Dendritic cell treated with granulocyte-macrophage colony-stimulating factor and Interleukin-4, amounts not matched to agents 40 ng/mL and 50 ng/mL, for 4 days (primary cell): ENCODE measurements at regions not wholly inside any gene's neighbourhood (a gene's known extent, or its start where the extent isn't known, plus 50 kb on each side); places are given as distances from the start of the nearest gene placed in this dataset.

Experiments
- H3K27ac Mint-ChIP-seq: one replicate; pipeline ENCODE4 v1.8.0; 2022; ENCODE audit warnings: mild to moderate bottlenecking, mixed read lengths
- H3K27me3 Mint-ChIP-seq: one replicate; pipeline ENCODE4 v1.8.0; 2022; ENCODE audit warnings: mild to moderate bottlenecking, mixed read lengths
- H3K36me3 Mint-ChIP-seq: one replicate; pipeline ENCODE4 v1.8.0; 2022; ENCODE audit warnings: low read depth, mixed read lengths
- H3K4me1 Mint-ChIP-seq: one replicate; pipeline ENCODE4 v1.8.0; 2022; ENCODE audit warnings: low read depth, mixed read lengths
- H3K4me3 Mint-ChIP-seq: one replicate; pipeline ENCODE4 v1.8.0; 2022; ENCODE audit warnings: mild to moderate bottlenecking, moderate library complexity, mixed read lengths
- H3K9me3 Mint-ChIP-seq: one replicate; pipeline ENCODE4 v1.8.0; 2022; ENCODE audit warnings: mixed read lengths
- intact Hi-C: fragments of 100-400 bp; cut with micrococcal nuclease; formaldehyde crosslinking; loops from one replicate; pipeline ENCODE4 v1.15.0; 2022

- H3K9me3 Mint-ChIP-seq, result no peaks in the 10 kb centered on the region
- no peak overlapping the region for H3K4me3 Mint-ChIP-seq
- no peaks in the 10 kb centered on the region for H3K4me1 Mint-ChIP-seq
- no peaks in the 10 kb centered on the region for H3K36me3 Mint-ChIP-seq
- intact Hi-C loops, result loop anchor here (5.0 kb wide), 1 partner anchor 541 kb away; no protein-coding TSS in a partner anchor
- no peaks in the 10 kb centered on the region for H3K27me3 Mint-ChIP-seq
- no peak overlapping the region for H3K27ac Mint-ChIP-seq
Measured at GRCh38 chr6:100116411-100117194, 122.6 kb upstream of the MCHR2 start.

- Mint-ChIP-seq H3K4me3 (no peak overlapping the region), H3K4me1 (no peaks in the 10 kb centered on the region), H3K27ac (no peak overlapping the region), H3K9me3 (no peaks in the 10 kb centered on the region), H3K36me3 (no peaks in the 10 kb centered on the region), H3K27me3 (no peaks in the 10 kb centered on the region)
- intact Hi-C loops, result loop anchor here (5.0 kb wide), 1 partner anchor 542 kb away; no protein-coding TSS in a partner anchor
Measured at GRCh38 chr6:100115407-100116101, 121.5 kb upstream of the MCHR2 start.

- Mint-ChIP-seq H3K27me3 (no peaks in the 10 kb centered on the region), H3K9me3 (no peaks in the 10 kb centered on the region), H3K36me3 (no peaks in the 10 kb centered on the region), H3K27ac (no peak overlapping the region), H3K4me3 (no peak overlapping the region), H3K4me1 (no peaks in the 10 kb centered on the region)
- intact Hi-C loops, result no loop called here
Measured at GRCh38 chr6:100112855-100113508, 119.0 kb upstream of the MCHR2 start.

- no peak overlapping the region for H3K4me3 Mint-ChIP-seq
- H3K27me3 Mint-ChIP-seq, result peaks cover 3% of the 10 kb centered on the region
- intact Hi-C loops, result loop anchor here (5.0 kb wide), 2 partner anchors 371 to 556 kb away; no protein-coding TSS in a partner anchor
- H3K4me1 Mint-ChIP-seq, result no peaks in the 10 kb centered on the region
- H3K36me3 Mint-ChIP-seq, result no peaks in the 10 kb centered on the region
- H3K9me3 Mint-ChIP-seq, result no peaks in the 10 kb centered on the region
- no peak overlapping the region for H3K27ac Mint-ChIP-seq
Measured at GRCh38 chr6:100105919-100106529, 112.0 kb upstream of the MCHR2 start.

GRCh38 chr6:100105138-100105537 lies 111.1 kb upstream of the MCHR2 start:
- Mint-ChIP-seq H3K4me3 (no peak overlapping the region), H3K36me3 (no peaks in the 10 kb centered on the region), H3K9me3 (no peaks in the 10 kb centered on the region), H3K27me3 (peaks cover 3% of the 10 kb centered on the region), H3K4me1 (no peaks in the 10 kb centered on the region), H3K27ac (no peak overlapping the region)
- intact Hi-C loops, result loop anchor here (5.0 kb wide), 2 partner anchors 372 to 557 kb away; no protein-coding TSS in a partner anchor

- no peaks in the 10 kb centered on the region for H3K9me3 Mint-ChIP-seq
- intact Hi-C loops, result loop anchor here (5.0 kb wide), 1 partner anchor 237 kb away; no protein-coding TSS in a partner anchor
- H3K36me3 Mint-ChIP-seq, result no peaks in the 10 kb centered on the region
- no peak overlapping the region for H3K4me3 Mint-ChIP-seq
- H3K27me3 Mint-ChIP-seq, result peaks cover 3% of the 10 kb centered on the region
- no peak overlapping the region for H3K27ac Mint-ChIP-seq
- no peaks in the 10 kb centered on the region for H3K4me1 Mint-ChIP-seq
Measured at GRCh38 chr6:100103931-100104330, 109.9 kb upstream of the MCHR2 start.

GRCh38 chr6:100103194-100103593 lies 109.2 kb upstream of the MCHR2 start:
- Mint-ChIP-seq H3K27me3 (peaks cover 3% of the 10 kb centered on the region), H3K27ac (no peak overlapping the region), H3K4me3 (no peak overlapping the region), H3K36me3 (no peaks in the 10 kb centered on the region), H3K9me3 (no peaks in the 10 kb centered on the region), H3K4me1 (no peaks in the 10 kb centered on the region)
- intact Hi-C loops, result loop anchor here (5.0 kb wide), 1 partner anchor 236 kb away; no protein-coding TSS in a partner anchor

GRCh38 chr6:100101644-100102043 lies 107.6 kb upstream of the MCHR2 start:
- H3K4me1 Mint-ChIP-seq, result no peaks in the 10 kb centered on the region
- H3K27ac Mint-ChIP-seq, result no peak overlapping the region
- H3K36me3 Mint-ChIP-seq, result no peaks in the 10 kb centered on the region
- peaks cover 3% of the 10 kb centered on the region for H3K27me3 Mint-ChIP-seq
- intact Hi-C loops, result loop anchor here (5.0 kb wide), 1 partner anchor 234 kb away; no protein-coding TSS in a partner anchor
- H3K9me3 Mint-ChIP-seq, result no peaks in the 10 kb centered on the region
- H3K4me3 Mint-ChIP-seq, result no peak overlapping the region

GRCh38 chr6:100100776-100101175 lies 106.8 kb upstream of the MCHR2 start:
- no peak overlapping the region for H3K4me3 Mint-ChIP-seq
- intact Hi-C loops, result loop anchor here (5.0 kb wide), 1 partner anchor 233 kb away; no protein-coding TSS in a partner anchor
- no peaks in the 10 kb centered on the region for H3K36me3 Mint-ChIP-seq
- no peaks in the 10 kb centered on the region for H3K9me3 Mint-ChIP-seq
- no peak overlapping the region for H3K27ac Mint-ChIP-seq
- no peaks in the 10 kb centered on the region for H3K4me1 Mint-ChIP-seq
- H3K27me3 Mint-ChIP-seq, result no peaks in the 10 kb centered on the region

- intact Hi-C loops, result loop anchor here (5.0 kb wide), 1 partner anchor 232 kb away; no protein-coding TSS in a partner anchor
Measured at GRCh38 chr6:100099189-100100074, 105.4 kb upstream of the MCHR2 start.

GRCh38 chr6:100096936-100097335 lies 102.9 kb upstream of the MCHR2 start:
- Mint-ChIP-seq H3K27ac (no peak overlapping the region), H3K4me1 (no peaks in the 10 kb centered on the region), H3K36me3 (no peaks in the 10 kb centered on the region), H3K9me3 (no peaks in the 10 kb centered on the region), H3K27me3 (no peaks in the 10 kb centered on the region), H3K4me3 (no peak overlapping the region)
- intact Hi-C loops, result no loop called here

More at GRCh38 chr6:100099189-100100074, 105.4 kb upstream of the MCHR2 start:
- H3K9me3 Mint-ChIP-seq, result no peaks in the 10 kb centered on the region
- H3K27me3 Mint-ChIP-seq, result no peaks in the 10 kb centered on the region
- no peak overlapping the region for H3K27ac Mint-ChIP-seq
- H3K4me3 Mint-ChIP-seq, result no peak overlapping the region
- H3K4me1 Mint-ChIP-seq, result no peaks in the 10 kb centered on the region
- no peaks in the 10 kb centered on the region for H3K36me3 Mint-ChIP-seq

- intact Hi-C loops, result no loop called here
- Mint-ChIP-seq H3K4me3 (no peak overlapping the region), H3K9me3 (no peaks in the 10 kb centered on the region), H3K27me3 (no peaks in the 10 kb centered on the region), H3K4me1 (no peaks in the 10 kb centered on the region), H3K27ac (no peak overlapping the region), H3K36me3 (no peaks in the 10 kb centered on the region)
Measured at GRCh38 chr6:100096341-100096740, 102.3 kb upstream of the MCHR2 start.

- no peaks in the 10 kb centered on the region for H3K4me1 Mint-ChIP-seq
- H3K27me3 Mint-ChIP-seq, result no peaks in the 10 kb centered on the region
- no peaks in the 10 kb centered on the region for H3K36me3 Mint-ChIP-seq
- intact Hi-C loops, result no loop called here
- H3K9me3 Mint-ChIP-seq, result no peaks in the 10 kb centered on the region
- H3K27ac Mint-ChIP-seq, result no peak overlapping the region
- H3K4me3 Mint-ChIP-seq, result no peak overlapping the region
Measured at GRCh38 chr6:100093405-100093804, 99.4 kb upstream of the MCHR2 start.
